LNCAP (cell line): ENCODE measurements at regions not wholly inside any gene's neighbourhood (a gene's known extent, or its start where the extent isn't known, plus 50 kb on each side); places are given as distances from the start of the nearest gene placed in this dataset.

Experiments
- TF ChIP-seq, protein P1 (sequence below): fragments of 450-650 bp; IDR thresholded peaks from 2 replicates; pipeline ENCODE4 v1.5.1; 2017; ENCODE audit warnings: mild to moderate bottlenecking

- TF ChIP-seq, protein P1, sequence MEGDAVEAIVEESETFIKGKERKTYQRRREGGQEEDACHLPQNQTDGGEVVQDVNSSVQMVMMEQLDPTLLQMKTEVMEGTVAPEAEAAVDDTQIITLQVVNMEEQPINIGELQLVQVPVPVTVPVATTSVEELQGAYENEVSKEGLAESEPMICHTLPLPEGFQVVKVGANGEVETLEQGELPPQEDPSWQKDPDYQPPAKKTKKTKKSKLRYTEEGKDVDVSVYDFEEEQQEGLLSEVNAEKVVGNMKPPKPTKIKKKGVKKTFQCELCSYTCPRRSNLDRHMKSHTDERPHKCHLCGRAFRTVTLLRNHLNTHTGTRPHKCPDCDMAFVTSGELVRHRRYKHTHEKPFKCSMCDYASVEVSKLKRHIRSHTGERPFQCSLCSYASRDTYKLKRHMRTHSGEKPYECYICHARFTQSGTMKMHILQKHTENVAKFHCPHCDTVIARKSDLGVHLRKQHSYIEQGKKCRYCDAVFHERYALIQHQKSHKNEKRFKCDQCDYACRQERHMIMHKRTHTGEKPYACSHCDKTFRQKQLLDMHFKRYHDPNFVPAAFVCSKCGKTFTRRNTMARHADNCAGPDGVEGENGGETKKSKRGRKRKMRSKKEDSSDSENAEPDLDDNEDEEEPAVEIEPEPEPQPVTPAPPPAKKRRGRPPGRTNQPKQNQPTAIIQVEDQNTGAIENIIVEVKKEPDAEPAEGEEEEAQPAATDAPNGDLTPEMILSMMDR, result no peak
Measured at GRCh38 chr2:129906861-129907235, 72.6 kb upstream of the RAB6C start.

DNA sequence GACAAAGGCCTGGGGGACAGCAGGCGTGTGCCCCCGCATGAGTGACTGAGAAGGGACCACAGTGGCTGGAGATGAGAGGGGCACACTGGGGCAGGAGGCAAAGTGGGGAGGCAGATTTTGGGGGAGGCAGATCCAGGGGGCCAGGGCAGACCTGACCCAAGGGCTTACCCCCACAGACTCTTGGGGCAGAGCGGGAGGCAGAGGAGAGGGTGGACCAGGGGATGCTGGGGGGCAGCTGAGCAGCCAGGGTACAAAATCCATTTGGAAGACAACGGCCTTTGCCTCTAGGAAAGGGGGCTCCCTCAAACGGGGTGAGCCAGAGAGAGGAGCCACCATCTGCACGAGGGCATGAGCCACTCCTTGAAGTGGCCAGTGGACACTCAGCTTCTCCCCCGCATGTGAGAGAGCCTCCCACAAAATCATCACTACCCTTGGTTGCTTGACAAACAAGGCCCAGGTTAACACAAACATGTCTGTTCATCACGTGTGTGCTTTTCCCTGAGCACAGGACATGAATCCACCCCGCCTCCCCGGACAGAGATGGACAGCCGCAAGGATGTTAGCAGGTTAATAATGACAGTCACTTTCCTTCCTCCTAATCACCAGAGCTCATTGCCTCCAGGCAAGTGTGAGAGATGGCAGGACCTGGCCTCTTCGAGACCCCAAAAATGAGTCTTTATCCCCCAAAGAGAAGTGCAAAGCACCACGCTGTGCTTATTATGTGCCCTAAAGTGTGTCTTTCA is 72.0 kb upstream of the RAB6C start:
- TF ChIP-seq, protein P1, result no peak

DNA sequence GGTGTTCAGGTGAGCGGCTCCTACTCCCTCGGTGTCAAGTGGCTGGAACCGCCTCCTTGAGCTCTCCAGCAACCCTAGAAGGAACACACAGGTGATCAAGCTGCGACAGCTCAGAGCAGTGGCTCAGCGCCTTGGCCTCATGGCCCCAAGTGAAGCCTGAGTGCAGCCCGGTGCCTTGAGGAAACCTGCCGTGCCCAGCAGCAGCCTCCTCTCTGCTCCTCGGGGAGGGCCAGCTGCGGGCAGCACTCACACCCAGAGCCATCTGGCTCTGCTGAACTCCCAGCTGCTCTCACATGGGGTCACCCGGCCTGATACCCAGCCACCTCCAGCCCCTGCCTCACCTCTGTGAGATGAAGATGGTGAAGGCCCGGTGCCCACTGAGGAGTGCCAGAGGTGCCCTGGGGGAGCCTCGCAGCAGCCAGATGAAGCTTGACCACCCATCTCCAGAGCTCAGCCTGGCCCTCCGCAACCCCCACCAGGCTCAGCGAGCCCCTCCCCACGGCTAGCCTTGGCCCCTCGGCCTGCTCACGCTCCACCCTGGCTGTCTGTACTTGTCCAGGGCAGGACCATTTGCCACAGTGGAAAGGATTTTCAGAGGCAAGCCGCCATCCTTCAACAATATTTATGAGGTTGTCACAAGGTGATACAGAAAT is 70.6 kb upstream of the RAB6C start:
- TF ChIP-seq, protein P1, result no peak

DNA sequence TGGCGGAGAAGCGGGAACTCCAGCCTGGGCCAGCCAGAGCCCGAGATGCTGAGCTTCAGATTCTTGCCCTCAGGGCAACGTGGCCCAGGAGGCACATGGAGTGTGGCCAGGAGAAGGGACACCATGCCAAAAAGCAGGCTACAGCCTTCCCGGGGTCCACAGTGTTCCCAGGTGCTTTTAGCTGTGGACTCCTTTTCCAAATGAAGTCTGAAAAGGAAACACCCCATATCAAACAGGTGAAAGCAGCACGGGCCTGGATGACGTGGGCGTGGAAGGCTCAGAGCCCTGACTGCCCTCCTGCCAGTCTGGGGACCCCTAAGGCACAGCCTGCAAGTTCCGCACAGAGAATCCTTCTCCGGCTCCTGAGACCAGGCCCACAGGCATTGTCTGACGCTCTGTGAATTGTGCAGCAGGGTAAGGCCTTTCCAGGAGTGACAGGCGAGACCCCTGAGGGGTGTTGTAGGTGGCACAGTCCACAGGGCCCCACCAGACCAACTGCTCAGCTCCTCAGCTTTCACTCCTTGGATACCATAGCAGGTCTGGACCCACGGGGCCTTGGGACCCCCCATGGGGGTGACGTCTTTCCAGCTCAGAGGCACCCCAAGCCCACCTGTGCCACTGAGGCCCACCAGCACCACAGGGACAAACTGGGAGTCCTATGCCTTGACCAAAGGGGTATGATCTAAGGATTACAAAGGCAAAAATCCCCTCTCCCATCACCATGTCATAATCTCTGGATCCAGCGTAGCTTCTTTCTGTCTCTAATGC is 69.6 kb upstream of the RAB6C start:
- TF ChIP-seq, protein P1, result no peak

GRCh38 chr2:129910446-129911362 is 68.8 kb upstream of the RAB6C start:
- TF ChIP-seq, protein P1, result no peak

GRCh38 chr2:129911363-129912065 is 68.0 kb upstream of the RAB6C start:
- TF ChIP-seq, protein P1, result no peak
